SJSA1 (cell line): ENCODE measurements at regions not wholly inside any gene's neighbourhood (a gene's known extent, or its start where the extent isn't known, plus 50 kb on each side); places are given as distances from the start of the nearest gene placed in this dataset.
A peak's percentile ranks its signal among the peaks of the same experiment; 100 is the strongest.
"Not testable (repeated sequence)": the region's sequence is repeated elsewhere in the genome, so short reads cannot be mapped to it uniquely, and the experiment has no call there.

Experiments used
- DNase-seq, 2 experiments: peaks; one replicate each; pipeline ENCODE4 v3.0.0-alpha.2; 2015 to 2020; ENCODE audit warnings: low spot score in 2 of 2, low read depth in 1 of 2
- H3K27ac ChIP-seq: fragments of 250-450 bp; sonication (Bioruptor Pico); 2 replicates; pipeline ENCODE4 v1.5.1; 2020; ENCODE audit warnings: mild to moderate bottlenecking, moderate library complexity
- H3K27me3 ChIP-seq: fragments of 250-450 bp; sonication (Bioruptor Pico); replicated peaks from 2 replicates; pipeline ENCODE4 v1.5.1; 2020; ENCODE audit warnings: mild to moderate bottlenecking, moderate library complexity
- H3K36me3 ChIP-seq: fragments of 250-450 bp; sonication (Bioruptor Pico); 2 replicates; pipeline ENCODE4 v1.5.1; 2020; ENCODE audit warnings: mild to moderate bottlenecking
- H3K4me1 ChIP-seq: fragments of 250-450 bp; sonication (Bioruptor Pico); replicated peaks from 2 replicates; pipeline ENCODE4 v1.6.1; 2021; ENCODE audit warnings: mild to moderate bottlenecking
- H3K4me3 ChIP-seq: fragments of 250-450 bp; sonication (Bioruptor Pico); 2 replicates; pipeline ENCODE4 v1.5.1; 2020; ENCODE audit warnings: mild to moderate bottlenecking
- H3K9me3 ChIP-seq: fragments of 250-450 bp; sonication (Bioruptor Pico); replicated peaks from 2 replicates; pipeline ENCODE4 v1.5.1; 2020; ENCODE audit warnings: mild to moderate bottlenecking

DNA sequence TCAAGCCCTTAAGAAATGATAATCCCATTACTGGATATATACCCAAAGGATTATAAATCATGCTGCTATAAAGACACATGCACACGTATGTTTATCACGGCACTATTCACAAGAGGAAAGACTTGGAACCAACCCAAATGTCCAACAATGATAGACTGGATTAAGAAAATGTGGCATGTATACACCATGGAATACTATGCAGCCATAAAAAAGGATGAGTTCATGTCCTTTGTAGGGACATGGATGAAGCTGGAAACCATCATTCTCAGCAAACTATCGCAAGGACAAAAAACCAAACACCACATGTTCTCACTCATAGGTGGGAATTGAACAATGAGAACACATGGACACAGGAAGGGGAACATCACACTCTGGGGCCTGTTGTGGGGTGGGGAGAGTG lies 224.4 kb downstream of the KLF6 start:
- H3K27me3 ChIP-seq, H3K36me3 ChIP-seq, DNase-seq, H3K4me1 ChIP-seq, H3K9me3 ChIP-seq, H3K4me3 ChIP-seq, H3K27ac ChIP-seq: not testable (repeated sequence)

GRCh38 chr10:3559527-3559926 lies 225.5 kb downstream of the KLF6 start:
- H3K9me3 ChIP-seq: no peaks in the 10 kb centered on the region
- DNase-seq: no peak
- no peaks in the 10 kb centered on the region for H3K36me3 ChIP-seq
- H3K4me3 ChIP-seq: no peak overlapping the region
- no peaks in the 10 kb centered on the region for H3K27me3 ChIP-seq
- no peaks in the 10 kb centered on the region for H3K4me1 ChIP-seq
- H3K27ac ChIP-seq: no peak overlapping the region

GRCh38 chr10:3559011-3559410 lies 226.0 kb downstream of the KLF6 start:
- Histone ChIP-seq H3K27ac (no peak overlapping the region), H3K9me3 (no peaks in the 10 kb centered on the region)

GRCh38 chr10:3556191-3557017 lies 228.6 kb downstream of the KLF6 start:
- peak overlapping the region; percentile 29 for H3K4me3 ChIP-seq
- DNase-seq: peak; percentile 46 to 65
- not testable (repeated sequence) for H3K36me3 ChIP-seq, H3K27me3 ChIP-seq, H3K4me1 ChIP-seq, H3K9me3 ChIP-seq
- H3K27ac ChIP-seq: peak overlapping the region; percentile 80

More at GRCh38 chr10:3559011-3559410, 226.0 kb downstream of the KLF6 start:
- Histone ChIP-seq H3K27me3 (no peaks in the 10 kb centered on the region), H3K4me1 (no peaks in the 10 kb centered on the region), H3K36me3 (no peaks in the 10 kb centered on the region), H3K4me3 (no peak overlapping the region)
- DNase-seq: no peak

DNA sequence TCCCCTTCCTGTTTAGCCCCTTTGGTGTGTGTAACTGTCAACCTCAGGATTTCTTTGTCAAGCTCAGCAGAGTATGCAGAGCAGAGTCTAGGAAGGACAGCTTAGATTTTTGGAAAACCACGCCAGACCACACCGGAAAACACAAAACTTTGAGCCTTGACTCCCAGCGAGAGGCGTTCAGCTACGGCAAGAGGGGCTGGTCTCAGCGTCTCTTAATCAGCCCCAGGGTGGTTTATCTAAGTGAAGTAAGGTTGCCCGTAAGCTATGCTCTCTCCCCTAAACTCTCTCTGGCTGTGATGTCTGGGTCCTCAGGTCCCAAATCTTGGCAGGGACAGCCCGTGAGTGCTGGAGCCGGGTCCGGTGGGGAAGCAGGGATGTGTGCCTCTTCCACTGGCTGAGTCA lies 230.9 kb downstream of the KLF6 start:
- H3K36me3 ChIP-seq: no peaks in the 10 kb centered on the region
- no peaks in the 10 kb centered on the region for H3K9me3 ChIP-seq
- H3K27me3 ChIP-seq: no peaks in the 10 kb centered on the region
- DNase-seq: no peak
- H3K4me3 ChIP-seq: no peak overlapping the region
- no peak overlapping the region for H3K27ac ChIP-seq
- peaks cover under 1% of the 10 kb centered on the region; the same call in 1 of the 2 replicates for H3K4me1 ChIP-seq

DNA sequence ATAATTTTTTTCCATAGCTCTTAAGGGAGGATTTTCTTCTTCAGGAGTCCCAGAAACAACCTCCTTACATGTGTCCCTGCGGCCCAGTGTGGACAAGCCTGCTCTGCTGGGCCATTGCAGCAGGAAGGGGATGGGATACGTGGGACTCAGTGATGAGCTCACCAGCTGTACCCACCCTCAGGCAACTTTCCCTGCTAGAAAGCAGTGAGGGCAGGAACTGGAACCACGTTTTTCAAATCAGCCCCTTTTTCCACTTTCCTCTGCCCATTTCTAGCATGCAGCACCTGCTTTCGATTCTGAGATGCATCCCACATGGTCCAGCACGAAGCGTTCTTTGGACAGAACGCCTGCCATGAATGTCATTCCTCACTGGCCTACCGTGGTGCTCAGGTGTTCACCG lies 232.7 kb downstream of the KLF6 start:
- H3K36me3 ChIP-seq: no peaks in the 10 kb centered on the region
- no peak overlapping the region for H3K4me3 ChIP-seq
- peaks cover 5% of the 10 kb centered on the region; the same call in 1 of the 2 replicates for H3K4me1 ChIP-seq
- H3K27me3 ChIP-seq: no peaks in the 10 kb centered on the region
- H3K27ac ChIP-seq: no peak overlapping the region
- no peak for DNase-seq
- H3K9me3 ChIP-seq: 0 out of 2 replicates have a peak, but pooled peaks cover 2% of the 10 kb centered on the region

- Histone ChIP-seq H3K9me3 (0 out of 2 replicates have a peak, but pooled peaks cover 2% of the 10 kb centered on the region), H3K4me3 (no peak overlapping the region), H3K27me3 (no peaks in the 10 kb centered on the region), H3K36me3 (no peaks in the 10 kb centered on the region), H3K27ac (no peak overlapping the region), H3K4me1 (peaks cover 5% of the 10 kb centered on the region; the same call in 1 of the 2 replicates)
- DNase-seq: no peak
These were observed 233.2 kb downstream of the KLF6 start for GRCh38 chr10:3551761-3552160.

DNA sequence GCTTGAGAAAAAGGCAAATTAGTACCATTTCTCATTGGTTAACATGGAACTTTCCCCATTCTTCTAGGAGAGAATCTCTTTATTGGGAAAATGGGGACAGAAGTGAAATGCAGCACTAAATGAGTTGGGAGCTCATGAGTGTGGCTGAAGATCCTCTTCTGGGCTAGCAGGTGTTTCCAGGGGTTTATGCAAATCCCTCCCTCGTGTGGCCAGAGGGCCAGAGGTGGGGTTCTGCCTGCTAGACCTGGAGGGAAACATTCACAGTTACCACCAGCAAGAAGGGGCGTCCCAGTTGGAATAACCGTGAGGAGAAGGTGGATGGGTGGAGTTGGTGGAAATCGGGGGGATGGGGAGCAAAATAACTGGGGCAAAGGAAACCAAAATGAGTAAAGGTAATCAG lies 235.9 kb downstream of the KLF6 start:
- Histone ChIP-seq H3K36me3 (no peaks in the 10 kb centered on the region), H3K4me3 (no peak overlapping the region), H3K4me1 (peaks cover 5% of the 10 kb centered on the region; the same call in 1 of the 2 replicates), H3K9me3 (0 out of 2 replicates have a peak, but pooled peaks cover 2% of the 10 kb centered on the region), H3K27me3 (no peaks in the 10 kb centered on the region), H3K27ac (no peak overlapping the region)
- no peak for DNase-seq

- H3K9me3 ChIP-seq: 0 out of 2 replicates have a peak, but pooled peaks cover 2% of the 10 kb centered on the region
- no peak overlapping the region for H3K4me3 ChIP-seq
- no peak overlapping the region for H3K27ac ChIP-seq
- no peaks in the 10 kb centered on the region for H3K27me3 ChIP-seq
- no peak for DNase-seq
- no peaks in the 10 kb centered on the region for H3K36me3 ChIP-seq
- peaks cover 5% of the 10 kb centered on the region; the same call in 1 of the 2 replicates for H3K4me1 ChIP-seq
These were observed 236.3 kb downstream of the KLF6 start for GRCh38 chr10:3548702-3549101.

- H3K27ac ChIP-seq: no peak overlapping the region
- H3K4me3 ChIP-seq: no peak overlapping the region
- H3K4me1 ChIP-seq: peaks cover 5% of the 10 kb centered on the region; the same call in 1 of the 2 replicates
- DNase-seq: no peak
- H3K27me3 ChIP-seq: no peaks in the 10 kb centered on the region
- H3K36me3 ChIP-seq: no peaks in the 10 kb centered on the region
- 0 out of 2 replicates have a peak, but pooled peaks cover 2% of the 10 kb centered on the region for H3K9me3 ChIP-seq
These were observed 236.9 kb downstream of the KLF6 start for GRCh38 chr10:3548076-3548475.

DNA sequence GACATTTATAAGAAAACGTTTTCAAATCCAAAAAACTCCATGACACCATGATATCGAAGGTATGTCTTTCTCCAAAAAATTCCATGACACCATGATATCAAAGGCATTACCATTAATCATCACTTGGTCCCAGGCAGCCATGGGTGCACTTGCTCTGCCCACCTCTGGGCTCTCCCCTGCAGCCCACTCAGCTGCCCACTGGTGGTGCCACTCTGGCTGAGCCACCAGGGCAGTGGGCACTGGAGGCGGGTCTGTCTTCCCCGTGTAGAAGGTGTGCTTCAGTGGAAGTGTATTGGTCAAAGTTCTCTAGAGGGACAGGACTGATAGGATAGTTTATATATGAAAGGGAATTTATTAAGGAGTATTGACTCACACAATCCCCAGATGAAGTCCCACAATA lies 240.4 kb downstream of the KLF6 start:
- Histone ChIP-seq H3K9me3 (0 out of 2 replicates have a peak, but pooled peaks cover 2% of the 10 kb centered on the region), H3K4me1 (peaks cover 14% of the 10 kb centered on the region), H3K27me3 (no peaks in the 10 kb centered on the region), H3K36me3 (no peaks in the 10 kb centered on the region), H3K4me3 (no peak overlapping the region), H3K27ac (no peak overlapping the region)
- no peak for DNase-seq

- peaks cover 28% of the 10 kb centered on the region for H3K4me1 ChIP-seq
- no peak for DNase-seq
- no peak overlapping the region for H3K27ac ChIP-seq
- no peaks in the 10 kb centered on the region for H3K36me3 ChIP-seq
- no peaks in the 10 kb centered on the region for H3K9me3 ChIP-seq
- H3K27me3 ChIP-seq: no peaks in the 10 kb centered on the region
- no peak overlapping the region for H3K4me3 ChIP-seq
These were observed 242.8 kb downstream of the KLF6 start for GRCh38 chr10:3542185-3542611.

DNA sequence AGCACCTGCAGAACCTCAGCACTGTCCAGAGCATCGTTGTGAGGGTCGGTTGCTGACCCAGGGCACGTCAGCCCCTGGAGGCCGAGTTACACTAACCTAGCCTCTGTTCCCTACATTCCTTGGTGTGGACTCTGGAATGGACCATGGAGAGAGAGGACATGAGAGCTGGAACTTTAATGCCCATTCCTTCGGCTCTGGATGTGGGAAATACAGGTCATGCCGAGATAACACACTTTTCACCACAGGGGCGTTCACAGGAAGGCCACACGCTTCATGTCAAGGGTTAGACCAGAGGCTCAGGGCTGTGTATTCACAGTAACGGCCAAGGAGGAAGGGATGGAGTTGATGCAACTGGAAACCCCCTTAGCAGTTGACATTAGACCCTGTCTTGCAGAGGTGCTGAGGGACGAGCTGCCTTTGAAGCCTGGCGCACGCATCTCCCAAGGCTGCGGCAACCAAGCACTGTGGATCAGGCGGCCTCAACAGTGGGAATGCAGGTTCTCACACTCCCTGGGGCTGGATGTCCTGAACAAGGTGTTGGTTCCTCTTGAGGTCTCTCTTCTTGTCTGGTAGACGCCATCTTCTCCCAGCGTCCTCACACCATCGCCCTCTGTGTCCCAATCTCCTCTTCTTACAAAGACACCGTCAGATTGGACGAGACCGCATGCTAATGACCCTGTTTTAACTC lies 245.2 kb downstream of the KLF6 start:
- H3K36me3 ChIP-seq: no peaks in the 10 kb centered on the region
- DNase-seq: no peak
- peak overlapping the region; percentile 88 for H3K27ac ChIP-seq
- H3K4me1 ChIP-seq: peaks cover 28% of the 10 kb centered on the region
- no peaks in the 10 kb centered on the region for H3K27me3 ChIP-seq
- no peak overlapping the region for H3K4me3 ChIP-seq
- H3K9me3 ChIP-seq: no peaks in the 10 kb centered on the region
